Tibial nerve (tissue), 4 donors: ENCODE measurements at regions not wholly inside any gene's neighbourhood (a gene's known extent, or its start where the extent isn't known, plus 50 kb on each side); places are given as distances from the start of the nearest gene placed in this dataset.

Source experiments
- CTCF ChIP-seq, 5 experiments: fragments of 200-600 bp in 3 of 5; fragments of 450-650 bp in 2 of 5; sonication (generic) in 3 of 5; IDR thresholded peaks; one replicate each; pipeline ENCODE4 v1.5.1; 2016 to 2019; ENCODE audit warnings: antibody characterized with exemption in 5 of 5, mild to moderate bottlenecking in 3 of 5, moderate library complexity in 2 of 5
- EP300 ChIP-seq, 2 donors: sonication (generic); formaldehyde crosslinking; IDR thresholded peaks; one replicate each; pipeline ENCODE4 v1.6.1; 2017; ENCODE audit warnings: antibody characterized with exemption in 2 of 2, mild to moderate bottlenecking in 1 of 2
- POLR2A ChIP-seq, 2 donors: fragments of 450-650 bp; IDR thresholded peaks; one replicate each; pipeline ENCODE4 v1.6.1; 2017; ENCODE audit warnings: antibody characterized with exemption in 2 of 2, mild to moderate bottlenecking in 2 of 2, moderate library complexity in 2 of 2

DNA sequence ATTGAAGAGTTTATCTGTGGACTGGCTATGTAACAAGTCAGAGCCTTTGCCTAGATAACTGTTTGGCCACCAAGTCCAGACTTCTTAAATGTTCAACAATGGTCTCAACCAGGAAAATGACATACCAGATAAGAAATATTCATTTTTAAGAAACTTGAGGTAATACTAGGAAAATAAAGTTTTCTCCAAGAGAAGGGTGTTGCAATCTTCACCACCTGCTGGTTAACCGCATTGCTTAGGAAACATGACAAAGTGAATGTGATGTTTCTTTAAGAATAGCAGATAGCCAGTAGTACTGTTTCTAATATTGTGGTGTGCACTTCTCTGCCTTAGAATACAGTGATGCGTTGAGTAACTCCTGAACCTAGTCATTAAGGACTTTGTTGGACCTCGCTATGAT is 321.5 kb upstream of the CADM2 start:
- TF ChIP-seq EP300 (IDR thresholded peaks at IDR 0.05), result no peak
- no peak for TF ChIP-seq CTCF (IDR thresholded peaks at IDR 0.05)
- TF ChIP-seq POLR2A (IDR thresholded peaks at IDR 0.05), result no peak
